ENCODE measurements at regions not wholly inside any gene's neighbourhood (a gene's known extent, or its start where the extent isn't known, plus 50 kb on each side); places are given as distances from the start of the nearest gene placed in this dataset.
A peak's percentile ranks its signal among the peaks of the same experiment; 100 is the strongest.

- Histone ChIP-seq H3K9ac (ENCODE audit: insufficient read depth in 1 of 2, low read length in 2 of 2) (no peak overlapping the region), H3K27me3 (ENCODE audit: control insufficient read depth in 3 of 3, insufficient read depth in 3 of 3, low read length in 2 of 3) (no peaks in the 10 kb centered on the region), H3K4me3 (no peak overlapping the region), H3K9me3 (ENCODE audit: control insufficient read depth in 4 of 4, insufficient read depth in 3 of 4, low read length in 3 of 4) (peaks cover 0 to 4% (median 0%) of the 10 kb centered on the region in 4 donors), H3K4me1 (ENCODE audit: control insufficient read depth in 5 of 5, insufficient read depth in 5 of 5, low read length in 5 of 5) (no peaks in the 10 kb centered on the region), H3K27ac (ENCODE audit: low read depth in 1 of 2, low read length in 1 of 2) (no peak overlapping the region), H3K36me3 (ENCODE audit: control insufficient read depth in 4 of 4, insufficient read depth in 4 of 4, low read length in 4 of 4) (no peaks in the 10 kb centered on the region)
- no peak for ATAC-seq (ENCODE audit: insufficient read depth, low FRiP score)
- 86 to 90% methylated on average over 3 of the region's 3 CpGs for WGBS, 2 donors
- no peak for TF ChIP-seq CTCF (IDR thresholded peaks at IDR 0.05; ENCODE audit: control extremely low read depth, extremely low read depth)
- DNase-seq: peak; percentile 50 to 82 (median 57)
Observed at GRCh38 chr10:47136866-47137265, 163.1 kb upstream of the GDF10 start.

- no peak overlapping the region for H3K9ac ChIP-seq (ENCODE audit: insufficient read depth in 1 of 2, low read length in 2 of 2)
- no peak for ATAC-seq (ENCODE audit: insufficient read depth, low FRiP score)
- no peak for TF ChIP-seq CTCF (IDR thresholded peaks at IDR 0.05; ENCODE audit: control extremely low read depth, extremely low read depth)
- peaks cover 0 to 4% (median 0%) of the 10 kb centered on the region in 4 donors for H3K9me3 ChIP-seq (ENCODE audit: control insufficient read depth in 4 of 4, insufficient read depth in 3 of 4, low read length in 3 of 4)
- DNase-seq: no peak
- 88 to 93% methylated on average over 5 of the region's 5 CpGs for WGBS, 2 donors
- H3K27me3 ChIP-seq (ENCODE audit: control insufficient read depth in 3 of 3, insufficient read depth in 3 of 3, low read length in 2 of 3): no peaks in the 10 kb centered on the region
- H3K36me3 ChIP-seq (ENCODE audit: control insufficient read depth in 4 of 4, insufficient read depth in 4 of 4, low read length in 4 of 4): no peaks in the 10 kb centered on the region
- H3K4me1 ChIP-seq (ENCODE audit: control insufficient read depth in 5 of 5, insufficient read depth in 5 of 5, low read length in 5 of 5): no peaks in the 10 kb centered on the region
- H3K27ac ChIP-seq (ENCODE audit: low read depth in 1 of 2, low read length in 1 of 2): no peak overlapping the region
- no peak overlapping the region for H3K4me3 ChIP-seq
Observed at GRCh38 chr10:47137311-47137851, 162.6 kb upstream of the GDF10 start.

- DNase-seq: no peak
- Histone ChIP-seq H3K9ac (ENCODE audit: insufficient read depth in 1 of 2, low read length in 2 of 2) (no peak overlapping the region), H3K4me1 (ENCODE audit: control insufficient read depth in 5 of 5, insufficient read depth in 5 of 5, low read length in 5 of 5) (no peaks in the 10 kb centered on the region), H3K4me3 (no peak overlapping the region), H3K27me3 (ENCODE audit: control insufficient read depth in 3 of 3, insufficient read depth in 3 of 3, low read length in 2 of 3) (no peaks in the 10 kb centered on the region), H3K9me3 (ENCODE audit: control insufficient read depth in 4 of 4, insufficient read depth in 3 of 4, low read length in 3 of 4) (peaks cover 0 to 2% (median 0%) of the 10 kb centered on the region in 4 donors), H3K27ac (ENCODE audit: low read depth in 1 of 2, low read length in 1 of 2) (no peak overlapping the region), H3K36me3 (ENCODE audit: control insufficient read depth in 4 of 4, insufficient read depth in 4 of 4, low read length in 4 of 4) (no peaks in the 10 kb centered on the region)
- 76% methylated on average over 7 of the region's 7 CpGs for WGBS, 2 donors
- ATAC-seq (ENCODE audit: insufficient read depth, low FRiP score): no peak
- TF ChIP-seq CTCF (IDR thresholded peaks at IDR 0.05; ENCODE audit: control extremely low read depth, extremely low read depth): no peak
Observed at GRCh38 chr10:47139121-47139520, 160.9 kb upstream of the GDF10 start.

- no peak for ATAC-seq (ENCODE audit: insufficient read depth, low FRiP score)
- no peaks in the 10 kb centered on the region for H3K27me3 ChIP-seq (ENCODE audit: control insufficient read depth in 3 of 3, insufficient read depth in 3 of 3, low read length in 2 of 3)
- WGBS, 2 donors: 84 to 91% methylated on average over 6 of the region's 6 CpGs
Observed at GRCh38 chr10:47140761-47141348, 159.1 kb upstream of the GDF10 start.

More at GRCh38 chr10:47140761-47141348, 159.1 kb upstream of the GDF10 start:
- Histone ChIP-seq H3K9me3 (ENCODE audit: control insufficient read depth in 4 of 4, insufficient read depth in 3 of 4, low read length in 3 of 4) (peaks cover 0 to 2% (median 0%) of the 10 kb centered on the region in 4 donors), H3K36me3 (ENCODE audit: control insufficient read depth in 4 of 4, insufficient read depth in 4 of 4, low read length in 4 of 4) (no peaks in the 10 kb centered on the region), H3K4me3 (no peak overlapping the region), H3K9ac (ENCODE audit: insufficient read depth in 1 of 2, low read length in 2 of 2) (no peak overlapping the region), H3K27ac (ENCODE audit: low read depth in 1 of 2, low read length in 1 of 2) (no peak overlapping the region), H3K4me1 (ENCODE audit: control insufficient read depth in 5 of 5, insufficient read depth in 5 of 5, low read length in 5 of 5) (no peaks in the 10 kb centered on the region)
- no peak for TF ChIP-seq CTCF (IDR thresholded peaks at IDR 0.05; ENCODE audit: control extremely low read depth, extremely low read depth)
- DNase-seq: no peak
